H1 (cell line): ENCODE measurements at regions not wholly inside any gene's neighbourhood (a gene's known extent, or its start where the extent isn't known, plus 50 kb on each side); places are given as distances from the start of the nearest gene placed in this dataset.

Experiments used
- CTCF ChIA-PET: fragments of 300-600 bp; sonication (Branson Sonifier 250); formaldehyde crosslinking; loops from one replicate; lab custom pipeline; 2021; ENCODE audit not compliant: partially characterized antibody; lab: Charles Lee
- POLR2A ChIA-PET: fragments of 300-600 bp; sonication (Branson Sonifier 250); formaldehyde crosslinking; loops from one replicate; lab custom pipeline; 2021; ENCODE audit warnings: inconsistent platforms; ENCODE audit not compliant: partially characterized antibody; lab: Charles Lee
- DNase-seq, 2 experiments: peaks; one replicate each; pipeline versions ENCODE4 v3.0.0 to v3.0.0-alpha.2; 2010 to 2022; ENCODE audit warnings: low spot score in 2 of 2, low read depth in 1 of 2, mixed read lengths in 1 of 2
- FAIRE-seq: peaks from 2 replicates; lab custom pipeline; 2011; peaks lifted over from hg19 to GRCh38; lab: Jason Lieb, UNC
- H2AFZ ChIP-seq: 2 replicates; pipeline ENCODE4 v1.8.1; 2012; ENCODE audit warnings: low read length, inconsistent platforms
- H2AK5ac ChIP-seq: 2 replicates; pipeline ENCODE4 v1.6.1; 2013; ENCODE audit warnings: low read depth, low read length
- H2BK120ac ChIP-seq: replicated peaks from 2 replicates; pipeline ENCODE3; 2013; ENCODE audit warnings: low read depth, low read length, inconsistent platforms
- H2BK12ac ChIP-seq: 2 replicates; pipeline ENCODE4 v1.6.1; 2013; ENCODE audit warnings: low read depth, low read length
- H2BK15ac ChIP-seq: 2 replicates; pipeline ENCODE4 v1.6.1; 2013; ENCODE audit warnings: low read length
- H2BK20ac ChIP-seq: 2 replicates; pipeline ENCODE4 v1.6.1; 2013; ENCODE audit warnings: low read length
- H2BK5ac ChIP-seq: 2 replicates; pipeline ENCODE4 v1.6.1; 2013; ENCODE audit warnings: low read depth, low read length
- H3K14ac ChIP-seq: 2 replicates; pipeline ENCODE4 v1.6.1; 2013; ENCODE audit warnings: inconsistent platforms; ENCODE audit not compliant: insufficient read length
- H3K18ac ChIP-seq: 2 replicates; pipeline ENCODE4 v1.6.1; 2013; ENCODE audit warnings: low read length; ENCODE audit errors: extremely low read depth
- H3K23ac ChIP-seq: 2 replicates; pipeline ENCODE4 v1.6.1; 2013; ENCODE audit warnings: inconsistent platforms; ENCODE audit not compliant: insufficient read length
- H3K23me2 ChIP-seq: 2 replicates; pipeline ENCODE4 v1.6.1; 2013; ENCODE audit warnings: low read depth, low read length
- H3K27ac ChIP-seq: 2 replicates; pipeline ENCODE4 v1.6.1; 2011; ENCODE audit warnings: low read depth, low read length, inconsistent platforms
- H3K27me3 ChIP-seq, 4 experiments: replicated peaks in 1 of 4; 1 replicate in 1 of 4; 2 replicates in 3 of 4; pipeline versions ENCODE4 v1.6.1 to v1.8.1; 2011 to 2013; ENCODE audit warnings: low read length in 3 of 4, mild to moderate bottlenecking in 3 of 4, inconsistent platforms in 2 of 4, mixed read lengths in 2 of 4, moderate library complexity in 1 of 4; ENCODE audit not compliant: control insufficient read depth in 3 of 4, insufficient read depth in 3 of 4; ENCODE audit errors: extremely low read depth in 1 of 4
- H3K36me3 ChIP-seq, 4 experiments: 2 replicates each; pipeline versions ENCODE4 v1.6.1 to v1.8.1; 2011 to 2013; ENCODE audit warnings: mild to moderate bottlenecking in 4 of 4, low read length in 3 of 4, moderate library complexity in 2 of 4, control low read depth in 1 of 4, inconsistent platforms in 1 of 4; ENCODE audit not compliant: insufficient read depth in 4 of 4, control insufficient read depth in 2 of 4
- H3K4ac ChIP-seq: replicated peaks from 2 replicates; pipeline ENCODE3; 2013; ENCODE audit warnings: low read length, low read depth, mixed read lengths, inconsistent platforms; ENCODE audit not compliant: insufficient read length
- H3K4me1 ChIP-seq, 4 experiments: replicated peaks in 1 of 4; 1 replicate in 1 of 4; 2 replicates in 3 of 4; pipeline versions ENCODE4 v1.6.1 to v1.8.1; 2011 to 2013; ENCODE audit warnings: low read length in 3 of 4, inconsistent platforms in 2 of 4, mixed read lengths in 1 of 4; ENCODE audit not compliant: insufficient read depth in 4 of 4, control insufficient read depth in 3 of 4
- H3K4me2 ChIP-seq, 2 experiments: 2 replicates each; pipeline versions ENCODE4 v1.6.1 to v1.8.1; 2011 to 2013; ENCODE audit warnings: low read depth in 2 of 2, low read length in 2 of 2, control low read depth in 1 of 2, inconsistent platforms in 1 of 2, mild to moderate bottlenecking in 1 of 2; ENCODE audit not compliant: insufficient read depth in 1 of 2
- H3K4me3 ChIP-seq, 4 experiments: fragments of 200-600, 300-600 bp in 1 of 4; sonication (generic), shearing (Covaris generic), sonication (Bioruptor Twin) in 1 of 4; 2 replicates each; pipeline versions ENCODE4 v1.5.1 to v1.8.1; 2011 to 2016; ENCODE audit warnings: low read length in 4 of 4, low read depth in 3 of 4, control low read depth in 2 of 4, inconsistent platforms in 2 of 4, mild to moderate bottlenecking in 2 of 4, mixed read lengths in 1 of 4, moderate library complexity in 1 of 4; ENCODE audit not compliant: insufficient read depth in 2 of 4; ENCODE audit errors: extremely low read depth in 1 of 4
- H3K56ac ChIP-seq: replicated peaks from 2 replicates; pipeline ENCODE3; 2013; ENCODE audit warnings: low read depth, mild to moderate bottlenecking, mixed read lengths, low read length, inconsistent platforms; ENCODE audit not compliant: insufficient read length
- H3K79me1 ChIP-seq: 2 replicates; pipeline ENCODE4 v1.6.1; 2013; ENCODE audit warnings: low read depth, low read length, control low read depth
- H3K79me2 ChIP-seq, 2 experiments: 2 replicates each; pipeline versions ENCODE4 v1.6.1 to v1.8.1; 2012 to 2013; ENCODE audit warnings: low read length in 2 of 2, mild to moderate bottlenecking in 2 of 2, inconsistent platforms in 1 of 2; ENCODE audit not compliant: insufficient read depth in 2 of 2, control insufficient read depth in 1 of 2
- H3K9ac ChIP-seq, 4 experiments: replicated peaks in 1 of 4; 1 replicate in 1 of 4; 2 replicates in 3 of 4; pipeline versions ENCODE4 v1.6.1 to v1.8.1; 2011 to 2013; ENCODE audit warnings: low read depth in 3 of 4, low read length in 3 of 4, control low read depth in 2 of 4, mild to moderate bottlenecking in 2 of 4, moderate library complexity in 2 of 4, inconsistent platforms in 1 of 4; ENCODE audit errors: extremely low read depth in 1 of 4
- H3K9me3 ChIP-seq, 2 experiments: 2 replicates each; pipeline versions ENCODE4 v1.6.1 to v1.8.1; 2012 to 2013; ENCODE audit warnings: mild to moderate bottlenecking in 2 of 2, moderate library complexity in 2 of 2, control low read depth in 1 of 2, inconsistent platforms in 1 of 2, low read depth in 1 of 2, low read length in 1 of 2, mixed read lengths in 1 of 2; ENCODE audit not compliant: insufficient read depth in 2 of 2
- H4K20me1 ChIP-seq, 2 experiments: replicated peaks in 1 of 2; 2 replicates each; pipeline versions ENCODE3 to v1.8.1; 2011 to 2013; ENCODE audit warnings: inconsistent platforms in 2 of 2, low read length in 2 of 2, mild to moderate bottlenecking in 1 of 2; ENCODE audit not compliant: insufficient read depth in 2 of 2, control insufficient read depth in 1 of 2
- H4K5ac ChIP-seq: 2 replicates; pipeline ENCODE4 v1.6.1; 2013; ENCODE audit warnings: low read length, low read depth, mixed read lengths, inconsistent platforms; ENCODE audit not compliant: insufficient read length
- H4K8ac ChIP-seq: 2 replicates; pipeline ENCODE4 v1.8.0; 2013; ENCODE audit warnings: mild to moderate bottlenecking, moderate library complexity, low read length, inconsistent platforms; ENCODE audit not compliant: insufficient read depth; ENCODE audit errors: extremely low read depth
- H4K91ac ChIP-seq: replicated peaks from 2 replicates; pipeline ENCODE3; 2013; ENCODE audit warnings: low read length, mixed read lengths, inconsistent platforms; ENCODE audit not compliant: insufficient read length
- CHD2 ChIP-seq: IDR thresholded peaks from 2 replicates; pipeline ENCODE4 v1.6.1; 2012; ENCODE audit warnings: low read length, improper control_type of control experiment
- MAFK ChIP-seq: IDR thresholded peaks from 2 replicates; pipeline ENCODE4 v1.6.1; 2012; ENCODE audit warnings: low read depth, mild to moderate bottlenecking, improper control_type of control experiment, low read length
- RAD21 ChIP-seq, 2 experiments: IDR thresholded peaks in 1 of 2; conservative IDR thresholded peaks in 1 of 2; 2 replicates each; pipeline ENCODE4 v1.6.1; 2011; ENCODE audit warnings: low read depth in 2 of 2, low read length in 2 of 2, improper control_type of control experiment in 1 of 2, inconsistent platforms in 1 of 2, mild to moderate bottlenecking in 1 of 2, moderate library complexity in 1 of 2
- RFX5 ChIP-seq: IDR thresholded peaks from 2 replicates; pipeline ENCODE4 v1.6.1; 2011; ENCODE audit warnings: low read depth, low read length, improper control_type of control experiment, borderline replicate concordance
- SIN3A ChIP-seq, 2 experiments: IDR thresholded peaks in 1 of 2; conservative IDR thresholded peaks in 1 of 2; 2 replicates each; pipeline ENCODE4 v1.6.1; 2011 to 2012; ENCODE audit warnings: low read length in 2 of 2, improper control_type of control experiment in 1 of 2, low read depth in 1 of 2, mild to moderate bottlenecking in 1 of 2
- WGBS, 2 experiments: shearing (Covaris generic) in 1 of 2; methylation state at CpG; one replicate each; pipeline versions ENCODE4 v1.1.6 to v1.1.7; 2013 to 2015; ENCODE audit warnings: low lambda C conversion rate in 2 of 2, mixed read lengths in 2 of 2, inconsistent platforms in 1 of 2, low coverage in 1 of 2, missing lambda C conversion rate in 1 of 2; ENCODE audit not compliant: insufficient replicate concordance in 2 of 2, insufficient coverage in 1 of 2, insufficient read length in 1 of 2; ENCODE audit errors: extremely low coverage in 1 of 2, missing lambda C conversion rate in 1 of 2; 5-methylcytosine and 5-hydroxymethylcytosine counted together

- Histone ChIP-seq H2BK5ac (no peak overlapping the region), H2BK20ac (no peak overlapping the region), H4K5ac (no peak overlapping the region), H3K56ac (no peak overlapping the region), H3K4me1 (no peaks in the 10 kb centered on the region), H3K23me2 (no peaks in the 10 kb centered on the region; the same call in 1 of the 2 replicates), H2BK12ac (no peak overlapping the region), H3K14ac (no peak overlapping the region), H3K4me3 (no peak overlapping the region), H3K18ac (no peak overlapping the region), H3K9me3 (peaks cover 16 to 22% of the 10 kb centered on the region in 2 experiments), H3K79me2 (no peaks in the 10 kb centered on the region), H2BK15ac (no peak overlapping the region), H3K9ac (no peak overlapping the region), H2BK120ac (no peak overlapping the region), H4K91ac (no peak overlapping the region), H3K23ac (no peak overlapping the region), H3K79me1 (no peaks in the 10 kb centered on the region), H3K27ac (no peak overlapping the region), H4K20me1 (no peaks in the 10 kb centered on the region), H3K27me3 (no peaks in the 10 kb centered on the region), H3K4me2 (no peak overlapping the region), H3K4ac (no peak overlapping the region), H4K8ac (no peak overlapping the region), H2AFZ (no peak overlapping the region), H2AK5ac (no peak overlapping the region), H3K36me3 (no peaks in the 10 kb centered on the region)
- ChIA-PET POLR2A (no interaction called here), CTCF (interaction anchor here (1.4 kb wide), 1 partner anchor 17 kb away, joined by 3 read pairs; no protein-coding TSS in a partner anchor)
- TF ChIP-seq MAFK (no peak), SIN3A (conservative IDR thresholded peaks at IDR 0.05 in 1 of 2, IDR thresholded peaks at IDR 0.05 in 1 of 2; ENCODE audit: low read depth in 1 of 2, low read length in 2 of 2) (no peak), RAD21 (IDR thresholded peaks at IDR 0.05 in 1 of 2, conservative IDR thresholded peaks at IDR 0.05 in 1 of 2; ENCODE audit: low read depth in 2 of 2, low read length in 2 of 2) (no peak), RFX5 (no peak), CHD2 (no peak)
- no peak for DNase-seq
- WGBS, 2 experiments: 93% methylated on average over 4 of the region's 4 CpGs; no CpG with 5 or more reads in 1 of the 2 experiments
- FAIRE-seq: no peak
Observed at GRCh38 chr1:30151119-30151518, 572.3 kb downstream of the MATN1 start.
